Spleen (tissue), 7 donors: ENCODE measurements at regions not wholly inside any gene's neighbourhood (a gene's known extent, or its start where the extent isn't known, plus 50 kb on each side); places are given as distances from the start of the nearest gene placed in this dataset.

Source experiments
- CTCF ChIP-seq, 11 experiments: fragments of 200-600 bp in 7 of 11; fragments of 450-650 bp in 4 of 11; sonication (generic) in 4 of 11; IDR thresholded peaks in 8 of 11; conservative IDR thresholded peaks in 3 of 11; 1 replicate in 7 of 11; 2 replicates in 4 of 11; pipeline versions ENCODE4 v1.4.0 to v1.8.0; 2016 to 2021; ENCODE audit warnings: antibody characterized with exemption in 11 of 11, inconsistent platforms in 4 of 11, mild to moderate bottlenecking in 1 of 11
- POLR2AphosphoS5 ChIP-seq, 3 donors: sonication (generic); formaldehyde crosslinking; IDR thresholded peaks; one replicate each; pipeline ENCODE4 v1.5.1; 2017; ENCODE audit warnings: antibody characterized with exemption in 3 of 3
- donor health status: DM: no; HTN: no; CAD: no; lungs with moderate emphysema.
- donor health status: DM: no; HTN: no; CAD: no.
- donor health status: DM: no; HTN: no; CAD: no.

DNA sequence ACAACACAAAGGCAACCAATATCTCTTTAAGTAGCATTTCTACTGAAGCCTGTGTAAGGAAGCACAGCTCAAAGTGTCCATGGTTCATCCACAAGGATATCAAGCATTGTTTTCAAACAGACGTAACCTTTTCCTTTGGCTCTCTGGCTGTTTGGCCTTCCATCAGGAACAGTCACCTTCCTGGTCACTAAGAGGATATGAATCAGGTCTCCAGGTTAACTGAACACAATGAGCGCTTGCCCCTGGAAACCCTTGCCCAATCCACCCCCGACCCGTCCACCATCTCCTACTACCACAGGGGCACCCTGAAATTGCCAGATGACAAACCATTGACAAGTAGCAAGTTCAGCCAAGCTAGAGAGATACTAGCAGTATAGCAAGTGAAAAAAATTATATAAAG, 114.4 kb upstream of the COL21A1 start:
- TF ChIP-seq CTCF (IDR thresholded peaks at IDR 0.05 in 8 of 11, conservative IDR thresholded peaks at IDR 0.05 in 3 of 11), result no peak
- TF ChIP-seq POLR2AphosphoS5 (IDR thresholded peaks at IDR 0.05), result peak in 1 of 3 donors; percentile 60
